GM21526 (cell line): ENCODE measurements at regions not wholly inside any gene's neighbourhood (a gene's known extent, or its start where the extent isn't known, plus 50 kb on each side); places are given as distances from the start of the nearest gene placed in this dataset.

Experiments
- ATAC-seq: cut with Tn5 transposase; IDR thresholded peaks from one replicate; pipeline ENCODE4 v1.9.1; 2021; ENCODE audit warnings: moderate library complexity; ENCODE audit not compliant: unreplicated experiment, low FRiP score

DNA sequence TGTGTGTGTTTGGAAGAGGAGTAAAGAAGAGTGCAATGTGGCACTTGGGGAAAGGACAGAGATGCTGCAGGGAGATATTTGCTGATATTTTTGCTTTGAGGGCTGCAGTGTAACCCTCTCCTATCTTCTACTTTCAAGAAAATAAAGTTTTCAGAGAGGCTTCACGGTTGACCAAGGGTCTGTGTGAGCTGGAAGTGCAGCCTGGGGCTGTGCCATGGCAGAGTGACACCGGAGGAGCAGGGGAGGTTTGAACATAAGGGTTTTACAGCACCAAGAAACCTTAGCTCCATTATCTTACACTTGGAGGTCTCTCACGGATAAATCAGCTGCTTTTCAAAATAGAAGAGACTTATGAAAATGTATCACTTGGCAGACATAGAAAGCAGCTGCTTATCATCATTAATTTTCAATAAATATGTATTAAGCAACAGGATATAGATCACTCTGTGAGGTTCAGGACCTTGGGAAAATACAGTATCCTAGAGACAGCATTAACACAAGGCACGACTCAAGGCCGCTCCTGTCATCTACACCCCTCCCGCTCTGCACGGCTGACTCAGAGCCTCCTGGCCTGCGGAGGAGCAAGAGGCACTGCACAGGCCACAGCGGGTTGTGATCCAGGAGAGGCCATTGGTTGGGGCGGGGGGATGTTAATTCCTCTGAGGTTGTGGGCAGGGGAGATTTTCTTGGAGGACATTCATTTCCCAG lies 127.8 kb downstream of the COPS8 start:
- ATAC-seq: no peak

DNA sequence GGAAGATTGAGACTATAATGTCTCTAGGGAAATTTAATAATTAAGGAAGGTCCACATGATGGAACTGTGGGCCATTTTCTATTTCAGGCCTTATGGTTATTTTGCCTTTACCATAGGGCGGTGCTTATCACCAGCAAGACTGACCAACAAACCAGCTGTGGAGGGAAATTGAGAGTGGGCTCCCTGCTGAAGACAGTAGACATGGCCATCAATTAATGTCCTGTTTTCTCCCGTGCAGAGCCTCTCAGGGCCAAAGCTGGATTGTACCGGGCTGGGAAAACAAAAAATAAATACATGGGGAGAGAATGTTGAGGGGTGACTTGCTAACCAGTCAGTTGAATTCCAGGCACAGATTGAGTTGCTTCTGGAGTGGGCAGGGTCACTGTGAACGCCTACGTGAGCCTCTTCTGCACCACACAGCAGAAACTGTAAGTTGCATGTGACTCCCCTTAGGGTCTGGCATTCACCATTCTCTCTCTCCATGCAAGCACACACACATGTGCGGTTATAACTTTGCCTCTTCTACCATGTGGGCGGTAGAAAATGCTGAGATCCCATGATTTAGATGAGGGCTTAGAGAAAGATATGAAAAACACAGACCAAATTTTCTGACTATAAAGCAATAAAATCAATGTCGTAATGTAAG lies 128.5 kb downstream of the COPS8 start:
- no peak for ATAC-seq

DNA sequence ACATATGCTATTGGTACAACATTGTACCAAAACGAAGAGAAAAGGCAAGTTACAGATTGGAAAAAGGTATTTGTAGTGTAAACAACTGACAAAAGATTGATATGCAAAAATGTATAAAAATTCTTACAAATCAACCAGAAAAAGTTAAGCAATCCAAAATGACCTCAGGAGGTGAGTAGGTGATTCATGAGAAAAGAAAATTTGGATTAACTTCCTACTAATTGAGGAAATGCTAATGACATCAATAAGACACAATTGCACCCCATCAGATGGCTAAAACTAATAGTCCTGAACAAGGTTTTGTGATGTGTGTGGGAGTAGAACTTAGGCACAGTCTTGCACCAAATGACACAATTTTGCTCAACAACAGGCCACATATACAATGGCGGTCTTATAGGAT lies 129.3 kb downstream of the COPS8 start:
- ATAC-seq: no peak

DNA sequence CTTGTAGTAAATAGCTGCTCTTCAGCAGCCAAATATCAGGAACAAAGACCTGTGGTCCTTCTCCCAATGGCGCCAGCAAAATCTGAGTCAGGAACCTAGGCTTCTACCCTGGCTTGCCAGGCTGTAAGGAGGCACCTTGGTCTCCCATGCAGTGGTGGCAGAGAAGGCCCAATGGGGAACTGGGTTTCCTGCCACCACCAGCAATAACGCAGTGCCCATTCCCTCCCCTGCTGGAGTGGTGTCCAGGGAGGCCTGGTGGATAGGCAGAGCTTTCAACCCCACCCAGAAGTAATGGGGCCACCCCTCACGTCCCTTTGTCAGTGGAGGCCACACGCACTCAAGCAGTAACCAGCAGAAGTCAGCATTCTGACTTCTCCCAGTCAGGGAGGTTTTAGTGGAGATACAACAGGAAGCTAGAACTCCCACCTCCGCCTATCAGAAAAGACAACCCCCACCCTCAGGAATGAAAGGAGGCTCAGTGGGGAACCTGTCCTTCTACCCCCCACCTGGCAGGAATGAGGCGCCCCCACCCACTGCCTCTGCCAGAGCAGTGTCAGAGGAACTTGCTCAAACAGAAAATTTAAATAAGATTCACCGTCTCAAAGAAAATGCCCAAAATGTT lies 132.4 kb downstream of the COPS8 start:
- no peak for ATAC-seq

DNA sequence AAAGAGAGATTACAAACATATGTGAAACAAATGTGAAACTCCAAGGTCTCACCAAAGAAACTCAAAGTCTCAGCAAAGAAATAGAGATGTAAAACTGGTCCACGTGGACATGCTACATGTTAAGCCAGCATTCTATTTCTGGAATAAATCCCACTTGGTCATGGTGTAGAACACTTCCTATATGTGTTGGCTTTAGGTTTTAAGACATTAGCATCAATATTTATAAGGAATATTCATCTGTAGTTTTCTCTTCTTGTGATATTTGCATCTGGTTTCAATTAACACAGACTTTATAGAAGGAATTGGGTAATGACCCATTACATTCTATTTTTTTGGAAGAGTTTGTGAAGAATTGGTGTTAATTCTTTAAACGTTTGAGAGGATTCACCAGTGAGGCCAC lies 133.1 kb downstream of the COPS8 start:
- ATAC-seq: no peak

DNA sequence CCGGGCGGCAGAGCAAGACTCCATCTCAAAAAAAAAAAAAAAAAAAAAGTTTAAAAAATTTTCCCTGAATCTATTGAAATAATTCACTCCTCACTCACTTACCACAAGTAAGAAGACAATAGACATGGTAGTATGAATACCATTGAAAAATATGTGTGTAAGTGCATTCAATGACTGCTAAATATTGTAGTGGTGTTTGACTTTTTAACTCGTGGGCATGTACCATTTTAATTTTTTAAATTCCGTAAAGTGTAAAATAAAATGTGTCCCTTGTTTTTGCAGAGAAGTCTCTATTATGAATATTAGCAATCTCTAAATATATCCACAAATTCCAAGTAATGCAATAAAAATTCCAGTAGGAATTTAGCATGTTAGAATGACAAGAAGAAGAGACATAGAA lies 134.1 kb downstream of the COPS8 start:
- no peak for ATAC-seq

DNA sequence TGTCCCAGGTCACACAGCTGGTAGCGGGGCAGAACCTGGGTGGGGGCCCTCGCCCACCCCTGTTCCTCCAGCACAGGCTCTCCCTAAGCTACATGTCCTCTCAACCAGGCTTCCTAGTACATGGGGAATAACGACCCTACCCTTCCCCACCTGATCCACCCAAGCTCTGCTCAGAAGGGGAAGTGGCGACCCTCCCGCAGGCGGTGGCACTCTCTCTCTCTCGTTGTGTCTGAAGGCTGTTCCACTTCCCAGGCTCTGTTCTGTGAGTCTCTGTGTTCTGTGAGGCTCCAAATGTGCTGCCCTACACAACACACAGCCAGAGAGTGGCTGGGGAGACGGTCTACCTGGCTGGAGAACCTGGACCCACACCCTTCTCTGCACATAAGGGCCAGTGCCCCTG lies 135.8 kb downstream of the COPS8 start:
- no peak for ATAC-seq

DNA sequence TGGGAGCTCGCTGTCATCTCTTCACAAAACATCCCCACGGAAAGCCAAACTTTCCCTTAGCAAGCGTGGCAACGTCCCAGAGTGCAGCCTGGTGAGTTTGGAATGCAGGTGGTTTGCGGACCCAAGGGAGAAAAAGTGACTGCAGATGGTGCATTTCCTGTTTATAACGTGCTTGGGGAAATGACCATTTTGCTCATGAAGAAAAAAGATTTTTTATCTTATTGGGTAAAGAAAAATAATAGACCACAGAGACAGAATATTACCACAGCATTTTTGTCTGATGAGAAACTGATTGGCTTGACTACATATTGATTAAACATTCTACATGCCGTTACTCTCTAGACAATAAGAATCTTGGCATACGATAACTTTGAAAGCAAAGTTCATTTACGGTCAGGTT lies 136.5 kb downstream of the COPS8 start:
- ATAC-seq: no peak

DNA sequence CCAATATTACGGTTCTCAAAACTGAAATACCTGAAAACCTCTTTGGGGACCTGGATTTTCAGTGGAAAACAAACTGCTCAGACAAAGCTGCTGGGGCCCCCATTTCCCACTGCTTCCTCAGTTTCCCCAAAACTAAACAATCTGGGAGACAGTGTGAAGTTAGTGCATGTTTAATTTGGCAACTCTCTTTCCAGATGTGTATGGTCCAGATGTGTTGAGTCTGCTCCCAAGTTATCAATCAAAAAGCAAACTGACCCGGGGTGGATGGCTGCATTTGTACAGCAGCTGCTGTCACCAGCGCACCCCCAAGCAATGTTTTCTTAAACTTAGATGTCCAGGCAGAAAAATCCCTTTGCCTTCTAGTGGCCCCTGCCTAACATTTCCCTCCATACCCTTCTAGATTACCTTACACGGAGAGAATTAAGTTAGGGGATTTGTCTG lies 136.9 kb downstream of the COPS8 start:
- no peak for ATAC-seq

DNA sequence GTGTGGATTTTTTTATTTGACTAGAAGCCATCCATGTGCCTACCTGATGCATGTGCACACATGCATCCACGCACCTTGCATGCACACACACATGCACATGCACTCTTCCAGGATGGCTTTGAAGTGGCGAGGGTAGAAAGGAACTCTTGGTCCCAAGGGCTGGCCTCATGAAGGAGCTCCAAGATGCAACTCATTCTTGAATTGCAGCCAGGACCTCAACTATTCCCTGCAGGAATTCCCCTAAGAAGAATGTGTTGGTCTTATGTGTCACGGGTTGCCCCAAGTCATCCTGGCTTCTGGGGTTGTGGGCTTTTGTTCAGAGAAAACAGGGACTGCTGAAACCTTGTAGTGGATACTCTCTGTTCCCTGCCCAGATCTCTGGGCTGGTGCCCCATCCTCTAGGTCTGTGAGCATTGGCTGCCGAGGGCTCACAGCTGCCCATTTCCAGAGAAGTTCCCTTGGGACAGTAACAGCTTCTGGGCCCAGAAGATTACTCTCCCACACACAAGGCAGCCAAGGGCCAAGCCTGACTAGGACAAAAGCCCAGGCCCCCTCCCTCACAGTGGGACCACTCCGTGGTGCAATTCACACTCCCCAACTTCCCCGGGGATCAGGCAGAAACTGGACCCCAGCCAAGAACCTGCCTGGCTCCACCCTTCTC lies 137.6 kb downstream of the COPS8 start:
- no peak for ATAC-seq

DNA sequence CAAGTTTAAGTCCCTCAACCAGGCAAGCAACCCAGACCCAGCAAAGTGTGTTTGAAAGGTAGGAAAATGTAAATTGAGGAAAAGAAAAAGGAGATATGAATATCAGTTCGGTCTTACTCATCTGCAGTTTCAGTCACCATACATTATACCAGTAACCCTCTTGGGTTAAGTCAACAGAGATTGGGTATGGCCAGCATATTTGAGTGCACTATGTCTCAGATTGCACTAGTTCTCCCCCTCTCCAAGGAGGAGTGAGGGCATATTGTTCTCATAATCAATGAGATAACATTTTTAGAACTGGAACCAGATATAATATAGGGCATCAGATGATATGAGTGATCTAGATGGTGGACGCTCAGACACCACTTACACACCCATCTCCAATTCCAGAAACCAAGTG lies 141.5 kb downstream of the COPS8 start:
- ATAC-seq: no peak

DNA sequence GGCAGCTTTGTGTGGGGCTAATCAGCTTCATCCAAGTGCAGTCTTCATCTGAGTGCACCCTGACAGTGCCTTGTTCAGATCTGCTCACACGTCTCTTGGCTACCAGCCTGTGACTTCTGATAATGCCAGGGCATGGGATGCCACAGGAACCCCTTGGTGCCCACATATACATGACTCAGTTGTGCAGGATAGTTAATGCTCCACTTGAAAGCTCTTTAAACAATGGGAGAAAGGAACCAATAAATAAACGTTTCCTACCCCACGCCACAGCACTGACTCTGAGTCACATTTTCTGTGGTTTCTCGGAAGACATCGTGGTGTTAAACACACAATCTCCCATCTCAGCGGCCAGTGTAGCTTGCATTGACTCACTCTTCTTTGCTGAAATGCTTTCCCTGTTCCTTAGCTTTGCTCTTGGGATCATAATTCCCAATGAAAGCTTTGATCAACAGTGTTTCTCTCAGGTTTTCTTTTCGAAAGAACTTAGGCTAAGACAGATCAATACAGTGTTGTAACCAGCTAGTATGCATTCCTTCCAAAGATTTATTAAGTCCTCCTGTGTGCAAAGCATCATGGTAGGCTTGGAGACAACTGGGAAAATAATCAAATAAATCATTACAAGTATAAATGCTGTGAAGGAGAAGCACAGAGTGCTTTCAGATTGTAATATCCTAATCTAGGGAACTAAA lies 142.0 kb downstream of the COPS8 start:
- no peak for ATAC-seq

DNA sequence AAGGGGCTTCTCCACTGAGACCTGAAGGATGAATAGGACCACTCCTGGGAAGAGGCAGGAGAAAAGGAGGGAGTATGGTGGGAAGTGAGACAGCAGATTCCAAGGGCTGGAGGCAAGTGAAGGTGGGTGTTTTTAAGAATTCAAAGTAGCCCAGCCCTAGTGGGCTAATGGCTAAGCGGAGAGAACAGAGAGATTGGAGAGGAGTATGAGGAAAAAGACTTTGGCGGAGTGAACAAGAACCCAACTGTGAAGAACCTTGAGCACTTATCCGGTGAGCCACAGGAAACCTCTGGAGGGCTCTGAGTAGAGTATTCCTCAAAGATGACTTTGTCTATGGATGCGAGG lies 142.6 kb downstream of the COPS8 start:
- no peak for ATAC-seq

DNA sequence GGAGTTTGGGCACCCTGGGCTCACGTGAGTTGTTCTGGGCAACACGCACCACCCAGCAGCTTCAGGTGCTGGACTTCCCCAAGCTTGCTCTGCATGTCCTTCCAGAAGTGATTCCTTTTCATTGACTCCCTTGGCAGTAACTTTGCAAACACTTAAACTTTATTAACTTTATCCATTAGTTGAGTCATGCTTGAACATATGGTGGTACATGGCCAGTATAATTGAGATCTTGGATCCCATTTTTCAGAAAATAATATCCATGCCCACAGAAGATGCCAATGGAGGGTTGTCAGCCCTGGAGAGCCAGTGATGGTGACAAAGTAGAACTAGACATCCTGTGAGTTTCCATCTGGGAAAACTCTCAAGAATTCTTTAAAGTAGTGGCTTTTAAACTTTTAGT lies 144.2 kb downstream of the COPS8 start:
- no peak for ATAC-seq

DNA sequence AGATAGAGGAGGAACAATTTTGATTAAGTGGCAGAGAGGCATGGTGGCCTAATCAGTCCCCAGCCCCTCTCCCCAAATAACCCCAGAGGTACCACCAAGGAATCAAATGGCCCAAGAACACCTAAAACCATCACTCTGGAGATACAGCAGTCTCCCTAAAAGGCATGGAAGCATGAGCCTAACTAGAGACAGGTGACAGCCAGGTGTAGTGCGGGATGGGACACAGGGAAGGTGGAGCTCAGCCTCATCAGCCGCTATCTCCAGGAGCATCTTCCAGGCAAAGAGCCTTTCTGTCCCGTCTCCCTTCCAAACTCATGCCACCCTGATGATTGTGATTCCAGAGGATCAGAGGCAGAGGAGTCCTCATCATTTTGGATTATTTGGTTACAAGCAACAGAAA lies 144.7 kb downstream of the COPS8 start:
- ATAC-seq: no peak

DNA sequence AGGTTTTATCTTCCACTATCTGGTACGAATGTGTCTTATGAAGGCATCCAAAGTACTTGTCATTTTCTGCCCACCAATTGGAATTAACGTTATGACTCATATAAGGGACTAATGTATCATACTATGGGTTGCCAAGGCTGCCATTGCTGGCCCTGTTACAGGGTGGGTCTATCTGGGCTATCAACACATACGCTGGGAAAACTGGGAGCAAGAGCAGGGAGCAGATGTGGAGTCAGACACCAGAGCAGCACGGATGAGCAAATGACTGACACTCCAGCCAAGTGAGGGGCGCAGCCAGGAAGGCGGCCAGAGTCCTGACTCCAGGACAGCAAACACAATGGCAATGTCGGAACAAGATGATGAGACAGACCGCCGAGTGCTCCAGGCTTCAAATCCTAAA lies 145.9 kb downstream of the COPS8 start:
- ATAC-seq: no peak

DNA sequence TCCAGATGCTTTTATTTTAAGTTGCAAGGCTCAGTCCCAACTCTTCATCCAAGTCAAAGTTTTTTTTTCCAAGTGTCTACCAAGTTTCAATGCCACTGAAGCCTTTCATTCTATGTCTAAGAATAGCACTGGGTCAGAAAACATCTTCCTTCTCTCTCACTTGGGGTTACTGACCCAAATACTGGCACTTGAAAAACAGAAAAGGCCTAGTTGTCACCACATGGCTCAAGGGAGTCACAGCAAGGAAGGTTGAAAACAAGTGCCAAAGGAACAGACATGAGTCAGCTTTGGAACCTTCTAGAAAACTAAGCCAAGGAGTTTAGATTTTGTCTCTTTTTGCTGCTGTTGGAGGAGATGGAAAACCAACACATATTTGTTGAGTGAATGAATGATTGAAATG lies 146.5 kb downstream of the COPS8 start:
- ATAC-seq: no peak

DNA sequence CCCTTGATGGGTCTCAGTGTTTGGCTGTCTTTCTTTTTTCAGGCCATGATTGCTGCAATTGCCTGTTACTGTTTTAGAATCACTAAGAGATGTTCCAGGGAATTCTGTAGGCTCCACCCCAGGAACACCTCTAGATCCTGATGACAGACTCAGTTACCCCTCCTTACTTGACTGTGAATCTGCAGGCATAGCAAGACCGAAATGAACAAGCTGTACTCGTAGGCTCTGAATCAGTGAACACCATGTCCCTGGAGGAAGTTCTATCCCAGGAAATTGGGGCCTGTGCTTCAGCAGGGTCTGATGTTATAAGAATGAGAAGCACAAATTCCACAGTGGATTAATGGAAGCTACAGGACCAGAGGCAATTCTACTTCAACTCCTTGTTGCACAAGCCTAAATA lies 148.6 kb downstream of the COPS8 start:
- ATAC-seq: no peak

DNA sequence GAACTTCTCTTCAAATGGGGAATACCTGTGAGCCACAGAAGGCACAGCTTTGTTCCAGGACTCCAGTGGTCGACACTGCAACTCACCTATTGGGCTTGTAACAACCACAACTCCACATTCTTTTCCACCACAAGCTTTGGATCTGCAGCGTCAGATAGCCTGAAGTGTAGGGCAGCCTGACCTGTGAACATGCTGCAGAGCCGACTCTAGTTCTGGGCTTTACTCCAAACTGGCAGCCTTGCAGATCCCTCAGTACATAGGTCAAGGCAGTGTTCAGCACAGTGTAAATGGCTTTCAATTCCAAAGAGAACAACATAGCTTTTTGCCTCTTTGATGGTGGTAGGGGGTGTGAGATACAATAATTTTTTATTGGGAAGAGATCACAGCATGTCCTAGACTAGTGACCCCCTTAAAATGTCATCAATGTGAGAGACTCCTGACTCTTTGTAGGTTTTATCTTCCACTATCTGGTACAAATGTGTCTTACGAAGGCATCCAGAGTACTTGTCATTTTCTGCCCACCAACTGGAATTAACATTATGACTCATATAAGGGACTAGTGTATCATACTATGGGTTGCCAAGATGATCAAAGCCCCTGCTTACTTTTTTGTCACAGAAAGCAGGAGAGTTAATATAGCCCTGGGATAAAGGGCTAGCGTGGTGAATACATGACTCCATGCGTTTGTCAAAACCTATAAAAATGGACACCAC lies 149.8 kb downstream of the COPS8 start:
- ATAC-seq: no peak

DNA sequence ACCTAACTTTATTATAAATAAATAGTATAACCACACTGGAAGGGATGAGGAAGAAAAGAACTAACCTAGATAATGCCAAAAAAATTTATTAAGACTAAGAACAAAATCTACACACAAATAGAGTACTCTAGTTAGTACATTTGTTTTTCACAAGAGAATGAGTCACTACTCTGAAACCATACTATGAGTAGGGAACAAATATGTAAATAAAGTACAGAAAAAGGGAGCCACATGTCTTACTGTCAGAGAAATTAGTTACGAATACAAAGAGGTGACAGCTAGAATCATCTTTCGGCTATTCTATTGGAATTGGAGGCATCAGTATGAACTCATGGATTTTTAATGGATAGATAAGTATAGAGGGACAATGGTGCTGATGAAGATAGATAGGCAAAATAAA lies 150.5 kb downstream of the COPS8 start:
- ATAC-seq: no peak
